HG03354 (cell line): ENCODE measurements at regions not wholly inside any gene's neighbourhood (a gene's known extent, or its start where the extent isn't known, plus 50 kb on each side); places are given as distances from the start of the nearest gene placed in this dataset.

Experiments
- ATAC-seq: cut with Tn5 transposase; IDR thresholded peaks from one replicate; pipeline ENCODE4 v1.9.1; 2021; ENCODE audit warnings: mild to moderate bottlenecking; ENCODE audit not compliant: unreplicated experiment, poor library complexity, severe bottlenecking

DNA sequence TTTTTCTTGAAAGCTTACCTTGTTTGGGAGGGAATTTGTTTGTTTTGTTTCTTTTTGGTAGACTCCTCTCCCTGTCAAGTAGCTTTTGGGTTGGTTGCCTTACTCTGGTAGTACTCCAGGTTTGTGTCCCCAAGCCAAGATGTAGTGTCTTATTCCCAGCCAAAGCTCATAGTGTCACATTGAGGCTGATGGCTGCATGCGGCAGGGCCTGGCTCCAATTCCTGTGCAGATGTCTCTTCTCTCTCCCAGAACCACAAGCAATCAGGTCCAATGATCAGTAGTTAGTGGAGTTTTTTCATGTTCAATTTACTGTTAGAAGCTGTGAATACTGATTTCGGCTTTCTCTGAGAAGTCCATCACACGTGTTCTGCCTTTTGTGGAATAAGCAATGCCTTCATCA is 221.1 kb upstream of the THBS1 start:
- ATAC-seq, result no peak

DNA sequence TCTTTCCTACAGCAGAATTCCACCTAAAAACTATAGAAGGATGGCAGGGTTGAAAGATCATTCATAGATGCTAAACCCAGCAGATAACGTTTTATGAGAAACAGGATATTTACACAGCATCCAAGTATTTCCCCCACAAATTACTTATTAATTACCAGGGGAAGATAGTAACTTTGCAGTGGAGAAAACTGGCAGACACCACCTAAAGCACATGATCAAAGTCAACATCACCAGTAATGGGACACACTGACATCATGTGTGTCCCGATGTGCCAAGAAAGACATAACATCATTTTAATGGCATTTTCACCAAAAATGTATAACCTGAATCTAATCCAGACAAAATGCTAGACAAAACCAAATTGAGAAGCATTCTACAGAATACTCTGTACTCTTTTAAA is 220.4 kb upstream of the THBS1 start:
- ATAC-seq, result no peak

DNA sequence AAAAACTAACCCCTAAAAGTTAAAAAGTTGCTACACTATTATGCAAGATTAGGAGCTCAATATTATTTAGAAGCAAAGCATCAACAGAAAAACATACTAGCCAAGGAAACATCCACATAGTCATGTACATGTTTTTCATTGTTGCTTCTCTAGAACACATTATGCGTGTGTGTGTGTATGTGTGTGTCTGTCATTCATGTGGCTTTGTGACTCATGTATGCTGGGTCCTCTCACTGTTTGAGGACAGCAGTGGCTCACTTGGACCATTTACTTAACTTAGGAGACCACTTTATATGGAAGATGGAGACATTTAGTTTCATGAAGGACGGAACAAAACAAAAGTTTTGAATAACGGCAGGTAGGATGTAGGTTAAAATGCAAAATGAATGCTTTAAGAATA is 219.4 kb upstream of the THBS1 start:
- no peak for ATAC-seq

DNA sequence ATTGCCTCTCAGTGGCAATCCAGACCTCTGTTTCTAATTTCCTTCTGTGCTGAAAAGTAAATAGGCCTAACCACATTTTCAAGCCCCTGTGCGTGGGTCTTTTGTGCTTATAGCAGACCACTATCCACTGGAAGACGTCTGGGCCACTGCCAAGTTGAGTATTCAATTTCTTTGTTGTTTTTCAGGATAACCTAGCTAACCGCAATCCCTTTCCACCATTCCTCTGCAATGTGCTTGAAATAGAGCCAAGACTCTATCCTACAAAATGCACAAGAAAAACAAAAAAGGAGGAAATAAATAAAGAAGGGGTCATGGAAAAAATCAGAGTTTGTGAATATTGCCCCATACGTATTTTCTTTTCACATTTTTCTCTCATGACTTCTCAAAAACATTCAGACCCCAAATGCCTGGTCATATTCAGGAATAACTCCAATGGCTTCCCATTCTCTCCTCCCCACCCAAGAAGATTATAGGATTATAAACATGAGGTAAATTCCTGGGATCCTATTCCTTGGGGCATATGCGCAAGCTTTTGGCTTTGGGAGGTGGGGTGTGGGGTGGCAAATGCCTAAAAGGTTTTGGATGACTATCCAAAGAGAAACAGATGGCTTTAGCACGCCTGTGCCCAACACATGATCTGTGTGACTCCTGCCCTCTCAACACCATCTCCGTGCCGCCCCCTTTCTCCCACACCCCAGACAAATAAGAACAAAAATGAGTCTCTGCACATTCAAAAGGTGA is 217.9 kb upstream of the THBS1 start:
- ATAC-seq, result no peak

DNA sequence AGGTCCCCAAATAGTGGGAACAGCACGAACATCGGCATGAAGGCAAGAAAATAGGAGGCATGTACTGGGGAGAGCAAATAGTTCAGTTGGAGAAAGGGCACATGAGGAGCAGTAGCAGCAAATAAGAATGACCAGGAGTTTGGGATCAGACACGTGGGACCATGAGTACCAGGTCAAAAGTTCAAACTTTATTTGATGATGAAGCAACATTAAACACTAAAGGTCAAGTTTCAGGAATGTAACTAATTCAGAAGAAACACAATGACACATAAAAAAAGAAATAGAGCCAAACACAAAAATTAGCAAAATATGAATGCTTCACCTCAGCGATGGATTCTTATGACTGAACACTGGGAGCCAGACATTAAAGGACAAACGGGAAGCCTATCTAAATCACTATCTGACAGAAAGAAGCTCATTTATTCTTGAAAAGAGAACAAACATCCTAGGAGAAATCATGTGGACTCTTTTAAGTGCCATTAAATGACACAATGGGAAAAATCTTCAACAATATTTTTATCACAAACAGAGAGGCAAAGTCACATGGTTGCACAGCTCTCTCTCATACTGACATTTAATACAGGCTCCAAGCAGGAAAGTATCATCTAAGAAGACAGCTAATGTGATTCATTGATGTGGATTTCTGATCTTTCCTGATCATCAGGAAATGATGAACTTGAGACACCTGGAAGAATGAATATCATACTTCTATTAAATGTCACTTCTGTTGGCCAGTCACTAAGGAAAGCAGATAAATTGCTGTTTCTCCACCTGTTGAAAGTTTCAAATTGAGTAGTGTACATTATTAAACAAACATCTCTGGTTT is 216.9 kb upstream of the THBS1 start:
- ATAC-seq, result no peak

DNA sequence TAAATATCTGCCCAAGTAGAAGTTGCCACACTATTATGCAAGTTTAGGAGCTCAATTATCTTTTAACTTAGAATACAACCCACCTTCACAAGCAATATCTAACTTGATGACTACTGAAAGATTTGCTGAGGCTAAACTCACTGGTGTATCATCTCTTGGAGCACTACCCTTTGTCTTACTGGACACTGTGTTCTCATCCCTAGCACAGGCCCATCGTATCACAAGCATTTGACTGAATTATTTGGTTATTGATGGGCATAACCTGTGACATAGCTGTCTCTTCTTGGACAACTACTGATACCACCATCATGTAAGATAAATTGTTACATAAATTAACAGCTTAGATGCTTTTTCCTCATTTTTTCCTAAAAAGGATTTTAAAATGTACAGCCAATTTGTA is 216.2 kb upstream of the THBS1 start:
- no peak for ATAC-seq

DNA sequence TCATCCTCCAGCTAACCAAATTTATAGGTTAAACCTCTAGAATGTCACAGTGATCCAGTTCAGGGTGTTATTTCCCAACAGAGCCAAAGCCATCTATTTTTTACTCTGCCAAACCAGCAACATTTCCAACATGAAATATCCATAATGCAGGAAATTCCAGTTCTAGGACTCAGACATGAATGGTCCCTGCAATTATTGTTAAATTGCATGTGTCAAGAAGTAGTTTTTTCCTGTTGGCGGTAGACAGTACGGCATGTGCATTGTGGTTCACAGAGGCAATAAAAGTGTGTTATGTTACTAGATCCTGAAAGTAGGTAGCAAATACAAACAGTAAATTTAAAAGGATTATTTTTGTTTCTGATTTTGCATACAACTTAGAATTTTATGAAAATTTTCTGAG is 215.7 kb upstream of the THBS1 start:
- no peak for ATAC-seq

DNA sequence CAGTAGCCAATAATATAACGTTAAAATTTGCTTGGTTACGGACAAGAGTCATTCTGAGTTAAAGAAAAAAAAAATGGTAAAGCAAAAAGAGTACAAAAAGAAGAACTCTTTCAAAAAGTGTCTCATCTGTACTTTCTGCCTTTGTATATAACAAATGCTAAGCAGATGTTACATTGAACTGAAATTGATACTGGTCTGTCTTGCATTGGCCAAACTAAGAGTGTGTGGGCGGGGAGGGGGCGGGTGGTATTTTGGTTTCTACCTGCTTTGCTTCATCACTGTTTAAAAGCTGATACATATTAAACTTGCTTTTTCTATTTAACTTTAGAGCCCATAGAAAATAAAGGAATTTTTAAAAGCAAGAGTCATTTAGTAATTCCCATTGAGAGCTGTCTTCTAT is 215.0 kb upstream of the THBS1 start:
- ATAC-seq, result no peak

DNA sequence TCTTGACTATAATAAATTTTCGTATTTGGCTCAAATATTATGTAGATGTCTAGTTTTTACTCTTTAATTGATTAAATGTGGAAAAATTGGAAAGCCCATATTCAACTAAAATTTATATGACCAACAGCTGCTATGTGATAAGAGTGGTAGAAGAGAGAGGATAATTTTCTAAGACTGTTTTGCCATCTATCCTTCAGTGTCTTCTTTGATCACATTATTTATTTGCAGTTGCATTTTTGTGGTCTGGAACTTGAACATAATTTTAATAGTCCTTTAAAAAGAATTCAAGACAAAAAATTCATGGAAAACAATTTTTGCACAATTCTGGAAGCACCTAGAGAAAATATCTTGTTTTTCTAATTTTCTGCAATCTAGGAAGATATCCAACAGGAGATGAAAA is 213.3 kb upstream of the THBS1 start:
- ATAC-seq, result no peak

DNA sequence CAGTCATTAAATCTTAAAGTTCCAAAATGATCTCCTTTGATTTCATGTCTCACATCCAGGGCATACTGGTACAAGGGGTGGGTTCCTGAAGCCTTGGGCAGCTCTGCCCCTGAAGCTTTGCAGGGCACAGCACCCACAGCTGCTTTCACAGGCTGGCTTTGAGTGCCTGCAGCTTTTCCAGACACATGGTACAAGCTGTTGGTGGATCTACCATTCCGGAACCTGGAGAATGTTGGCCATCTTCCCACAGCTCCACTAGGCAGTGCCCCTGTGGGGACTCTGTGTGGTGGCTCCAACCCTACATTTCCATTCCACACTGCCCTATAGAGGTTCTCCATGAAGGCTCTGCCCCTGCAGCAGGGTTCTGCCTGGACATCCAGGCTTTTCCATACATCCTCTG is 211.1 kb upstream of the THBS1 start:
- ATAC-seq, result no peak

DNA sequence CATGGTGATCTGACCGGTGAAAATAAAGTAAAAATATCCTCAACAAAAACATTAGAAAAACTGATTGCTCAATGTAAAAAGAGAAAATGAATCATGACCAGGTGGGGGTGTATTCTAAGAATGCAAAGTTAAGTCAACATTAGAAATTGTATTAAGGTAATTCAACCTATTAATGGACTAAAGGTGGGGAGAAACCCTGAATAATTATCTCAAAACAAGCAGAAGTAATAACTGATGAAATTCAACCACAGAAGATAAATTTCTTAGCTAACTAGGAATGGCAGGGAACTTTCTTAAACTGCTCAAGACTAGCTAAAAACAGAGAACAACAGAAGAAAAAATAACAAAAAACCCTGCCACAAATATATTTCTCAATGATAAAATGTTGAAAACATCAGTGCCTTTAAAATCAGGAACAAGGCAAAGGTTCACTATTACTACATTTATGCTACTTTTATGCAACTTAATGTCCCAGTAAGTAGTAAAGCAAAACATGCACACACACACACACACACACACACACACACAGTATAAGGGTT is 204.4 kb upstream of the THBS1 start:
- no peak for ATAC-seq

DNA sequence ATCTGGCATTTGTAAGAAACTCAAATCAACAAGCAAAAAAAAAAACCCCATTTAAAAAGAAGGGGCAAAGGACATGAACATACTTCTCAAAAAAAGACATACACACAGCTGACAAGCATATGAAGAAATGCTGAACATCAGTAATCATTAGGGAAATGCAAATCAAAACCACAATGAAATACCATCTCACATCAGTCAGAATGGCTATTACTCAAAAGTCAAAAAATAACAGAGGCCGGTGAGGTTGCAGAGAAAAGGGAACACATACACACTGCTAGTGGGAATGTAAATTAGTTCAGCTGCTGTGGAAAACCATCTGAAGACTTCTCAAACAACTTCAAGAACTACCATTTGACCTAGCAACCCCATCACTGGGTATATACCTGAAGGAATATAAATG is 199.4 kb upstream of the THBS1 start:
- ATAC-seq, result peak; percentile 81

DNA sequence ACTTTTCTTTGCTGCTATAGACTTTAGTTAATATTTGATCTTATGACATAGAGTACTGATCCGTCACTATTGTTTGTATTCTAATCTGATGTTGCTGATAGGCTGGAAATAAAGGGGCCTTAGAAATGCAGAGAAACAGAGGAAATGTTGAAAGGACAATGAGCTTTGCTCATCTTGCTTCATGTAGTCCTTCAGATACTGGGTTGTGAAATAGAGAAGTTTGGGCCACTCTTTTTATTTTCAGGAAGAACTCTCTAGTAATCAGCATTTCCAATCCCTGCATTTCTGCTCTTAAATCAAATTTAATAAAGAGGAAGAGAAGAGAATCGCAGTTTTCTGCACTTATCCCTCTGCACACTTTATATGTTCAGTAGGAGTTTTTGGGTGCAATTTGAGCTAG is 192.8 kb upstream of the THBS1 start:
- ATAC-seq, result no peak

DNA sequence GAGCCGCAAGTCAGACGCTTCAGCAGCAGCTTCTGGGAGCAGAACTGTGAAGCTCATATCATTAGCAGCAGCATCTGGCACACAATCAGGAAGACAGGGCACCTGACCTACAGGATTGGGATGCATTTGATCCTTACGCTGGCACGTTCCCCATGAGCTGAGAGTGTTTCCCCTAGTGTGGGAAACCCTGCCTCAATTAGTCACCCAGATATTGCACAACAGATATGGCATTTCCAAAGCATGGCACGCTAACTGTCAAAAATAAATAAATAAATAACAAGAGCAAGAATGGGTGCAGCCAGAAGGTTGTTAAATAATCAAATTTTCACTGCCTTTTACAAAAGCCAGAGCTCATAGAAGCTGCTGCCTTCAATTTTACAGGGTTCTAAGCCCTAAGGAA is 189.6 kb upstream of the THBS1 start:
- no peak for ATAC-seq

DNA sequence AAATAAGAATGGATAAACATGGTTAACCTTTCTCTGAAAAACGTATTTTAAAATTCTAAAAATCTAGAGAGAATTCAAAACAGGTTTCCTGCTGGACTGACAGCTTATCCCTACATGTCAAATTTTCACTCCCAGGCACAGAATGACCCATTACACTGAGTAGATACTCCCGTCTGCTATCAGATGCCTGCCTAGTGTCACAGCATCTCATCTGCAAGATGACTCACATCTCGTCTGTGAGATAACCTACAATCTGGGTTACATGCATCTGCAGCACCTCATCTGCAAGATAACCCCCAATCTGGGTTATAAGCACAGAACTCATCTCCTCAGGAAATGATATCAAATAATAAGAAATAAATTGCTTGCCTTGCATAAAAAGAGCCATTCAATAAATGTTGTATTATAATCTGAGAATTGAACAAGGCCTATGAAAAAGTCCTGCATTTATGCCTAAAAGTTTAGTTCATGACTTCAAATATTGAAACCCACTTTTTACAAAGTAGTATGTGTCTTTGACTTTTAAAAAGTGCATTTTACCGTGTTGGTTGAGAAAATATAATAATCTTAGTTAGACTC is 188.3 kb upstream of the THBS1 start:
- ATAC-seq, result no peak

DNA sequence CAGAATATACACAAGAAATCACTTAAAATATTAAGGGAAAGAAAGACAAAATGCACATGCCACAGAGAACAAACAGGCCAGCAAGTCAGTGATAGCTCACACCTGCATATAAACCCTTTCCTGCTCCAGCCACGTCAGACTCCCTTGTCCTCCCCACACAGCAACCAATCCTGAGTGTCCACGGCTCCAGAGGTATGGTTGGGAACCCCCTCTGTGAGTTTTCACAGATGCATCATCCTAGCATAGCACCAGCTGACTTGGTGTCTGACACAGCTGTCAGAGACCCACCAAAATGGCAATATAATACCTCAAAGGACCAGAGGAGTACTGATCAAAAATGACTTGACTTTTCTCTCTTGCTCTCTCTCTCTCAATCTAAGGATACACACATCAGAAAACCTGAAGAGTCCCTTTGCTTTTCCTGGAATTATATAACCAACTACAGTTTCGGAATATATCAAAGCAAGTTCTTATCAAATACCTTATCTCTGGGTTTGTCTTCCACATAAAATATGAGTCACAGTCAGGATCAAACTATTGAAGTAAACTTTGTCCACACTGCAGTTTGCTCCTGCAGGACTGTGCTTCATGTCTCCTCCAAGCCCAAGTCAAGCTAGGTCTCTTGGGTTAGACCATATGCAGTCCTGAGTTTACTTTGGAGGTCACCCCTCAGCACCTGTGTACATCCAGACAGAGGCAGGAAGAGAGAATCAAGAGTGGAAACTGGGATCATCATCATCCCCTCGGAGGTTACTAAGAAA is 187.1 kb upstream of the THBS1 start:
- ATAC-seq, result no peak

DNA sequence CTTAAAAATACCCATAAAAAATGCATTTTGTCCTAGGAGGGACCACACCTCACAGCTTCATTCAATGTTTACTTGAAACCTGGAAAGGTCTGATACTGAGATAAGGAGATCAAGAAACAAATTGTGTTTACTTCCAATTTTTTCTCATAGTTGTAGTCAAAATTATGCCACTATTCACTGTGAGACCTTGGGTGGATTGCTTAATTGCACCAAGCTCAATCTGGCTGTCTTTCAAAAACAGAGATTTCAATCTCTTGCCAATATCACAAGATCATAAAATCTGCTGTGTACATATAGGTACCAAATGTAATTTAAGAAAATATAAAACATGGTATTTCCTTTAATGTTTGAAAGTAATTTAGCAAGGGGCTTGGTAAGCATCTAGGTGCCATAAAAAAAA is 186.4 kb upstream of the THBS1 start:
- ATAC-seq, result no peak

DNA sequence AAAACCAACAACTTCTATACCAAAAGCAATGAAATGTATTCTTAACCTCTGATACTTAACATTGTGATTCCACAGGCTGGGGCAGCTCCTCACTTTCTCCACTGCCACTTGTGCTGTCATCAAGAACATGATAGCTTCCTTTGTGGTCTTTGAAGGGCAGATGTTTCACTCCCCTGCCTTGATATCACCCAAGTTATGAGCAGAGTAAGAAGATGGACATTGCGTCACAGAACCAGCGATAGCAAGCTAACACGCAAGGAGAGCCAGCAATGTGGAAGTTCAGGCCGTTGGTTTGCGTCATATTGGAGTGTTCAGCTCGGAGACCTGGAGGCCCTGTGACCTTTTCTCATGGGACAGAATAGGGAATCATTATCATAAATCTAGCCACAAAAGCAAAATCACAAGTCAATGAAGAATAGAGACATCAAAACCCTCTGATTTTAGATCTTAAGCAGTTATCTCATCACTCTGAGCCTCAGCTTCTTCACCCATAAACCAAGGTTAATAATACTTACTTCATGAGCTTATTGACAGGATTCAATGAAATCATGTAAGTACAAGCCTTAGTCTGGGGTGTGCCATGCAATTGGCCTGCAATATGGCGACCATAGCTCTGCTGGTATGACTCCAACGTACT is 183.8 kb upstream of the THBS1 start:
- no peak for ATAC-seq

DNA sequence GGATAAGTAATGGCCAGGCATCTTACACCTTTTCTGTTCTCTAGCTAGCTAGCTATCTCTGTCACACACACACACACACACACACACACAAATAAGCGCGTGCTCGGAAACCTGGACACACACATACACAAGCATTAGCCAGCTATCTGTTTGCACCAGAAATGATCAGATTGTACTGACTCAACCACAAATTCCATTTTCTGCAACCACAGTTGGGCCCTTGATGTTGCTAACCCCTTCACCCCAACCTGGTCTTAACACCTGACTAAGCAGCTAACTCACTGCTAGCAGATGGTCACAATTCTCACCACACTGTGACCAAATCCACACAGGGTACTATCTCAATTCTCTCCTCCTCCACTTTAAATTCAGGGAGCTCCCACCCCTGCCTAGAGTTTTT is 183.0 kb upstream of the THBS1 start:
- peak; percentile 59 for ATAC-seq

DNA sequence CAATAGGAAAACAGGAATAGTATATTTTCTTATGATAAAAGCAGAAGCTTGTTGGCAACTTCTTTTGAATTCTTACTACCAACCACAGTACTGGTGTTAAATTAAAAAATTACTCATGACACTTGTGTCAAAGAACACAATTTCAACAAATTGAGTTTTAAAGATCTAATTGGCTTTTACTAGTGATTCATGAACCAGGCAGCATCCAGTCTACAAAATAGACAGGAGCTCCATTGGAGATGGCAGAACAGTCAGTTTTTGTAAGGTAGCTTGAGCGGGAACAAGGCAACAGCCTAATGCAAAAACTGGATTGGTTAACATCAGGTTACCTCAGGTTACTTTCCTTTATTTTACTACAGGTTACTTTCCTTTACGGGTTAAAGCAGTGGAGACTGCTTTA is 181.3 kb upstream of the THBS1 start:
- no peak for ATAC-seq
